SK-N-SH (cell line): ENCODE measurements at regions not wholly inside any gene's neighbourhood (a gene's known extent, or its start where the extent isn't known, plus 50 kb on each side); places are given as distances from the start of the nearest gene placed in this dataset.

ENCODE experiments used
- CTCF ChIA-PET: fragments of 300-600, 350-600 bp; formaldehyde crosslinking; extraction: SDS; loops from one replicate; lab custom pipeline; 2021; lab: Yijun Ruan, JAX
- POLR2A ChIA-PET: fragments of 350-600 bp; sonication (Branson Sonifier 250); formaldehyde crosslinking; extraction: SDS; loops from one replicate; lab custom pipeline; 2020; ENCODE audit warnings: antibody characterized with exemption, inconsistent platforms; lab: Yijun Ruan, JAX
- DNase-seq: peaks from one replicate; pipeline ENCODE4 v3.0.0; 2012
- H2AFZ ChIP-seq: fragments of 200-600 bp; sonication (generic); 2 replicates; pipeline ENCODE4 v1.8.1; 2016; ENCODE audit warnings: antibody characterized with exemption, mild to moderate bottlenecking, low read depth
- H3F3A ChIP-seq: fragments of 200-600 bp; sonication (generic); replicated peaks from 2 replicates; pipeline ENCODE3; 2016; ENCODE audit warnings: antibody characterized with exemption, mild to moderate bottlenecking; ENCODE audit not compliant: insufficient read depth
- H3K27ac ChIP-seq, 2 experiments: fragments of 200-500 bp in 1 of 2; fragments of 200-600 bp in 1 of 2; sonication (Bioruptor generic) in 1 of 2; sonication (generic), shearing (Covaris generic) in 1 of 2; 2 replicates each; pipeline versions ENCODE4 v1.5.1 to v1.6.1; 2014 to 2016; ENCODE audit warnings: low read depth in 2 of 2, inconsistent platforms in 1 of 2, low read length in 1 of 2, mild to moderate bottlenecking in 1 of 2, mixed read lengths in 1 of 2
- H3K27me3 ChIP-seq: fragments of 200-600 bp; sonication (generic), shearing (Covaris generic); 2 replicates; pipeline ENCODE4 v1.6.1; 2016; ENCODE audit warnings: mixed run types; ENCODE audit not compliant: insufficient read depth
- H3K36me3 ChIP-seq, 2 experiments: fragments of 200-500 bp in 1 of 2; fragments of 200-600 bp in 1 of 2; sonication (Bioruptor generic) in 1 of 2; sonication (generic) in 1 of 2; replicated peaks in 1 of 2; 2 replicates each; pipeline versions ENCODE3 to v1.5.1; 2014 to 2016; ENCODE audit warnings: low read length in 1 of 2, mild to moderate bottlenecking in 1 of 2; ENCODE audit not compliant: insufficient read depth in 2 of 2, control insufficient read depth in 1 of 2
- H3K4me1 ChIP-seq, 2 experiments: fragments of 200-500 bp in 1 of 2; fragments of 200-600 bp in 1 of 2; sonication (Bioruptor generic) in 1 of 2; sonication (generic), shearing (Covaris generic) in 1 of 2; 2 replicates each; pipeline versions ENCODE4 v1.5.1 to v1.6.1; 2014 to 2016; ENCODE audit warnings: low read depth in 1 of 2, low read length in 1 of 2, mixed run types in 1 of 2; ENCODE audit not compliant: insufficient read depth in 2 of 2, control insufficient read depth in 1 of 2
- H3K4me2 ChIP-seq: fragments of 200-600 bp; sonication (generic), shearing (Covaris generic); 2 replicates; pipeline ENCODE4 v1.6.1; 2017; ENCODE audit warnings: mixed run types
- H3K4me3 ChIP-seq, 2 experiments: fragments of 200-500 bp in 1 of 2; fragments of 200-600 bp in 1 of 2; sonication (Bioruptor generic) in 1 of 2; sonication (generic), shearing (Covaris generic) in 1 of 2; 2 replicates each; pipeline versions ENCODE4 v1.5.1 to v1.8.1; 2014 to 2016; ENCODE audit warnings: low read depth in 2 of 2, inconsistent platforms in 1 of 2, low read length in 1 of 2, mild to moderate bottlenecking in 1 of 2, mixed read lengths in 1 of 2, moderate library complexity in 1 of 2
- H3K79me2 ChIP-seq: fragments of 200-600 bp; sonication (generic); 2 replicates; pipeline ENCODE4 v1.8.1; 2017; ENCODE audit warnings: mild to moderate bottlenecking; ENCODE audit not compliant: insufficient read depth
- H3K9ac ChIP-seq: fragments of 200-600 bp; sonication (generic); 2 replicates; pipeline ENCODE4 v1.6.1; 2017; ENCODE audit warnings: mixed run types
- H3K9me2 ChIP-seq: fragments of 200-600 bp; sonication (generic); 2 replicates; pipeline ENCODE4 v1.6.1; 2017; ENCODE audit warnings: mixed run types
- H3K9me3 ChIP-seq: fragments of 200-600 bp; sonication (generic); 2 replicates; pipeline ENCODE4 v1.6.1; 2017; ENCODE audit warnings: mixed run types, mild to moderate bottlenecking, moderate library complexity
- H4K20me1 ChIP-seq: fragments of 200-600 bp; sonication (generic); 2 replicates; pipeline ENCODE4 v1.6.1; 2017; ENCODE audit warnings: mild to moderate bottlenecking, mixed run types; ENCODE audit not compliant: insufficient read depth
- CTCF ChIP-seq: fragments of 200-600 bp; sonication (generic); IDR thresholded peaks from 2 replicates; pipeline ENCODE4 v1.6.1; 2017; ENCODE audit warnings: antibody characterized with exemption, mild to moderate bottlenecking, moderate library complexity
- EP300 ChIP-seq, 2 experiments: IDR thresholded peaks; 2 replicates each; pipeline versions ENCODE4 v1.4.0 to v1.6.1; 2012; ENCODE audit warnings: borderline replicate concordance in 1 of 2, low read depth in 1 of 2, low read length in 1 of 2
- GABPA ChIP-seq: IDR thresholded peaks from 2 replicates; pipeline ENCODE4 v1.4.0; 2012; ENCODE audit warnings: low read depth, mild to moderate bottlenecking
- GATA2 ChIP-seq: sonication (generic); formaldehyde crosslinking; IDR thresholded peaks from 2 replicates; pipeline ENCODE4 v1.5.0; 2020; ENCODE audit warnings: mild to moderate bottlenecking, missing genetic modification reagents
- NFIC ChIP-seq: IDR thresholded peaks from 2 replicates; pipeline ENCODE4 v1.4.0; 2012; ENCODE audit warnings: borderline replicate concordance
- NRF1 ChIP-seq: IDR thresholded peaks from 2 replicates; pipeline ENCODE4 v1.6.1; 2012; ENCODE audit warnings: low read depth, mild to moderate bottlenecking, low read length
- PBX3 ChIP-seq: IDR thresholded peaks from 2 replicates; pipeline ENCODE4; 2012
- RAD21 ChIP-seq: IDR thresholded peaks from 2 replicates; pipeline ENCODE4 v1.6.1; 2012; ENCODE audit warnings: mild to moderate bottlenecking, low read length
- TAF1 ChIP-seq: IDR thresholded peaks from 2 replicates; pipeline ENCODE4 v1.6.1; 2012; ENCODE audit warnings: low read depth, mild to moderate bottlenecking, low read length, moderate library complexity, borderline replicate concordance
- TCF12 ChIP-seq: IDR thresholded peaks from 2 replicates; pipeline ENCODE4 v1.4.0; 2012
- TEAD4 ChIP-seq: IDR thresholded peaks from 2 replicates; pipeline ENCODE4 v1.4.0; 2012; ENCODE audit warnings: mild to moderate bottlenecking, borderline replicate concordance; ENCODE audit not compliant: insufficient read depth
- YY1 ChIP-seq: IDR thresholded peaks from 2 replicates; pipeline ENCODE4 v1.4.0; 2012; ENCODE audit warnings: low read depth, mild to moderate bottlenecking
- ZBTB33 ChIP-seq: IDR thresholded peaks from 2 replicates; pipeline ENCODE4 v1.4.0; 2012; ENCODE audit warnings: low read depth, borderline replicate concordance
- WGBS: methylation state at CpG from one replicate; pipeline ENCODE4 v1.1.6; 2017; ENCODE audit warnings: low lambda C conversion rate; 5-methylcytosine and 5-hydroxymethylcytosine counted together

- POLR2A ChIA-PET: no interaction called here
- Histone ChIP-seq H3K36me3 (no peaks in the 10 kb centered on the region), H3F3A (no peaks in the 10 kb centered on the region)
- WGBS: 81% methylated on average over 4 of the region's 5 CpGs
- TF ChIP-seq GABPA (no peak), PBX3 (no peak), NRF1 (no peak), TAF1 (no peak), CTCF (no peak)
- TF ChIP-seq, all 33 proteins: peak for 0
- no peaks in the 10 kb centered on the region for H3K9me2 ChIP-seq
- DNase-seq: no peak
- H3K9me3 ChIP-seq: no peaks in the 10 kb centered on the region
- no peak overlapping the region for H3K4me3 ChIP-seq
- no peak overlapping the region for H3K4me2 ChIP-seq
- no peaks in the 10 kb centered on the region for H4K20me1 ChIP-seq
- H3K27me3 ChIP-seq: no peaks in the 10 kb centered on the region
- no peak overlapping the region for H3K9ac ChIP-seq
- H3K79me2 ChIP-seq: no peaks in the 10 kb centered on the region
- H3K27ac ChIP-seq: no peak overlapping the region
- H3K4me1 ChIP-seq: no peaks in the 10 kb centered on the region
- CTCF ChIA-PET: no interaction called here
- H2AFZ ChIP-seq: no peak overlapping the region
Measured at GRCh38 chr12:105813201-105813600, 325.6 kb downstream of the NUAK1 start.

- H4K20me1 ChIP-seq: no peaks in the 10 kb centered on the region
- H3K4me2 ChIP-seq: no peak overlapping the region
- H3K9me3 ChIP-seq: no peaks in the 10 kb centered on the region
- no peaks in the 10 kb centered on the region for H3F3A ChIP-seq
- H3K4me1 ChIP-seq: no peaks in the 10 kb centered on the region
- H3K27me3 ChIP-seq: no peaks in the 10 kb centered on the region
- CTCF ChIA-PET: no interaction called here
- no peak overlapping the region for H3K4me3 ChIP-seq
- no peak overlapping the region for H3K9ac ChIP-seq
- POLR2A ChIA-PET: no interaction called here
- H3K9me2 ChIP-seq: no peaks in the 10 kb centered on the region
- WGBS: 71% methylated on average over 4 of the region's 4 CpGs
- no peak overlapping the region for H3K27ac ChIP-seq
- DNase-seq: no peak
- no peaks in the 10 kb centered on the region for H3K36me3 ChIP-seq
- TF ChIP-seq NFIC (no peak), YY1 (no peak), TEAD4 (no peak), PBX3 (no peak), TCF12 (no peak), EP300 (IDR thresholded peaks at IDR 0.05; ENCODE audit: borderline replicate concordance in 1 of 2, low read depth in 1 of 2, low read length in 1 of 2) (no peak), GATA2 (no peak), RAD21 (no peak), ZBTB33 (no peak)
- no peaks in the 10 kb centered on the region for H3K79me2 ChIP-seq
- no peak overlapping the region for H2AFZ ChIP-seq
Measured at GRCh38 chr12:105814283-105814682, 324.5 kb downstream of the NUAK1 start.
